NCI-H146 treated with DMSO at 0.1 percent for 48 hours (cell line): ENCODE measurements at regions not wholly inside any gene's neighbourhood (a gene's known extent, or its start where the extent isn't known, plus 50 kb on each side); places are given as distances from the start of the nearest gene placed in this dataset.
"Not testable (repeated sequence)": the region's sequence is repeated elsewhere in the genome, so short reads cannot be mapped to it uniquely, and the experiment has no call there.

Experiments used
- DNase-seq: peaks from one replicate; lab custom pipeline; 2025; ENCODE audit not compliant: unreplicated experiment; lab: John Stamatoyannopoulos, UW

DNA sequence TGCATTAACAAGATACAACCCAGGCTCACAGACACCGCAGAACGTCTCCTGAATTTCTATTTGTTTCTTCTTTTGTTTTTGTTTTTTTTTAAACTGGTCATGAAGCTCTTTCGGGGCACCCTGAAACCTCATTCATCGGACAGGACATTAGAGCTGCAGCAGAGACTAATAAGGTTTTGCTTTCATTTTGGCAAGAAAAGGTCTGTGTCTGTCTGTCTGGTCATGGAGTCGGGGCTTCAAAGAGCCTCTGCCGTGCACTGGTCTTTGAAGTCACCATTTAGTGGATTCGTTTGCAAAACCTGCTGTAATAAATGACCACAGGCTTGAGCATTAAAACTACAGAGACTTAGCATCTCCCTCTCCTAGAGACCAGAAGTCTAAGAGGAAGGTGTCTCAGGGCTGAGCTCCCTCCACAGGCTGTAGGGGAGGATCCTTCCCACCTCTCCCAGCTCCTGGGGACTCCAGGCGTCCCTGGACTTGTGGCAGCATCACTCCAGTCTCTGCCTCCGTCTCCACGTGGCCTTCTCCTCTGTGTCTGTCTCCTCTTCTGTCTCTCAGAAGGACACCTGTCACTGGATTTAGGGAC lies 247.5 kb downstream of the CRLF2 start:
- DNase-seq: no peak

- DNase-seq: no peak
Measured at GRCh38 chrX:960821-961220, 251.6 kb downstream of the CRLF2 start.

DNA sequence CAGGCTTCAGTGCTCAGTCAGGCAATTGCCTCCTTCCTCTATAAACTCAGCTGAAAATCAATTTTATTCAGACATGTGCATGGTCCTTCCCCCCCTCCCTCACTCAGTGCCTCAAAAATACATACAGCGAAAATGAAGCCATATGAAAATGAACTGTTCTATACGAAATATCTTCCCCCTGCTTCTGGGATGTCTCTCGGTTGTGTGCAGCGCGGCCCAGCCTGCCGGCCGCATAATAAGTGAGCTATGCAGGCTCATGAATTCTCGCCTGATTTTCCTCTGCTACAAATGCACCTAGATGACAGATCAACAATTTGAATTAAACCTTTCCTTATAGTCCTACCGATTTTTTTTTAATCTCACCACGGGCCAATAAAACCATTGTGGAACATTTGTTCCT lies 252.9 kb downstream of the CRLF2 start:
- DNase-seq: no peak

DNA sequence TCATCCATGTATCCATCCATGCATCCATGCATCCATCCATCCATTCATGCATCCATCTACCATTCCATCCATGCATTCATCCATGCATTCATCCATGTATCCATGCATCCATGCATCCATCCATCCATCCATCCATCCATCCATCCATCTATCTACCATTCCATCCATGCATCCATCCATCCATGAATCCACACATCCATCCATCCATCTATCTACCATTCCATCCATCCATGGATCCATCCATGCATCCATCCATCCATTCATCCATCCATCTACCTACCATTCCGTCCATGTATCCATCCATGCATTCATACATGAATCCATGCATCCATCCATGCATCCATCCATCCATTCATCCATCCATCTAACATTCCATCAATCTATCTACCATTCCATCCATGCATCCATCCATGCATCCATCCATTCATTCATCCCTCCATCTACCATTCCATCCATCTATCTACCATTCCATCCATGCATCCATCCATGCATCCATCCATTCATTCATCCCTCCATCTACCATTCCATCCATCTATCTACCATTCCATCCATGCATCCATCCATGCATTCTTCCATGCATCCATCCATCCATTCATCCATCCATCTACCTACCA lies 257.2 kb downstream of the CRLF2 start:
- not testable (repeated sequence) for DNase-seq

DNA sequence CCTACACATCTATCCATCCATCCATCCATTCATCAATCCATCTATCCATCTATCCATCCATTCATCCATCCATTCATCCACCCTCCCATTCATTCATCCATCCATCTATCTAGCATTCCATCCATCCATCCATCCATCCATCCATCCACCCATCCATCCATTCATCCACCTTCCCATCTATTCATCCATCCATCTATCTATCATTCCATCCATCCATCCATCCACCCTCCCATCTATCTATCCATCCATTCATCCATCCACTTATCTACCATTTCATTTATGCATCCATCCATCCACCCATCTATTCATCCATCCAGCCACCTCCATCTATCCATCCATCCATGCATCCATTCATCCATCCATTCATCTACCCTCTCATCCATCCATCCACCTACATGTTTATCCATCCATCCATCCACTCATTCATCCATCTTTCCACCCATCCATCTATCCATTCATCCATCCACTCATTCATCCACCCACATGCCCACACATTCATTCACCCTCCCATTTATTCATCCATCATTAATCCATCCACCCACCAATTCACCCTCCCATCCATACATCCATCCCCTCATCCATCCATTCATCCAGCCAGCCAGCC lies 258.5 kb downstream of the CRLF2 start:
- DNase-seq: no peak

GRCh38 chrX:952816-953215 lies 259.6 kb downstream of the CRLF2 start:
- DNase-seq: no peak

GRCh38 chrX:947262-947661 lies 265.2 kb downstream of the CRLF2 start:
- DNase-seq: not testable (repeated sequence)

DNA sequence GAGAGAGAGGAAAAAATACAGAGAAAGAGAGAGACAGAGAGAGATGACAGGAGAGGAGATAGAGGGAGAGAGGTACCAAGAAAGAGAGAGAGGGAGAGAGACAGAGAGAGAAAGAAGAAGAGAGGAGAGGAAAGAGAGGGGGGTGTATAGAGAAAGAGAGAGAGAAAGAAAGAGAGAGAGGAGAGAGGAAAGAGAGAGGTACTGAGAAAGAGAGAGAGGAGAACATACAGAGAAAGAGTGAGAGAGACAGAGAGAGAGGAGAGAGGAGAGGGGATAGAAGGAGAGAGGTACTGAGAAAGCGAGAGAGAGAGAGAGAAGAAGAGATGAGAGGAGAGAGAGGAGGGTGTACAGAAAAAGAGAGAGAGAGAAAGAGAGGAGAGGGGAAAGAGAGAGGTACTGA lies 269.4 kb downstream of the CRLF2 start:
- no peak for DNase-seq

DNA sequence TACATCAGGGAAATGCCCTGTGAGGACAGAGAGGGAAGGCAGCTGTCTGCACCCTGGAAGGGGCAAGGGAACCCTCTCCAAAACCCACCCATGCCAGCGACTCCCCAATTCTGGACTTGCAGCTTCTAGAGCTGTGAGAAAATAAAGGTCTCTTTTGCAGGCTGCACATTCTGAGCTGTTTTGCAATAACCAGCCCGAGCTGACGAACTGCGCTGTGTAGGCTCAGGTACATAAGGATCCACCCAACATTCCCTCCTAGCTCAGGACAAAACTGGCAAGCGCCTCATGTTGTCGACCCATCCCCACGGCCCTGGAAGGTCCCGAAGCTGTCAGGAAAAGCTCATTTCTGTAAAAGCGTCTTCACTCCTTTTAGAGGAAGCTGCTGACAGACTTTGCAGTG lies 271.8 kb downstream of the CRLF2 start:
- DNase-seq: no peak

DNA sequence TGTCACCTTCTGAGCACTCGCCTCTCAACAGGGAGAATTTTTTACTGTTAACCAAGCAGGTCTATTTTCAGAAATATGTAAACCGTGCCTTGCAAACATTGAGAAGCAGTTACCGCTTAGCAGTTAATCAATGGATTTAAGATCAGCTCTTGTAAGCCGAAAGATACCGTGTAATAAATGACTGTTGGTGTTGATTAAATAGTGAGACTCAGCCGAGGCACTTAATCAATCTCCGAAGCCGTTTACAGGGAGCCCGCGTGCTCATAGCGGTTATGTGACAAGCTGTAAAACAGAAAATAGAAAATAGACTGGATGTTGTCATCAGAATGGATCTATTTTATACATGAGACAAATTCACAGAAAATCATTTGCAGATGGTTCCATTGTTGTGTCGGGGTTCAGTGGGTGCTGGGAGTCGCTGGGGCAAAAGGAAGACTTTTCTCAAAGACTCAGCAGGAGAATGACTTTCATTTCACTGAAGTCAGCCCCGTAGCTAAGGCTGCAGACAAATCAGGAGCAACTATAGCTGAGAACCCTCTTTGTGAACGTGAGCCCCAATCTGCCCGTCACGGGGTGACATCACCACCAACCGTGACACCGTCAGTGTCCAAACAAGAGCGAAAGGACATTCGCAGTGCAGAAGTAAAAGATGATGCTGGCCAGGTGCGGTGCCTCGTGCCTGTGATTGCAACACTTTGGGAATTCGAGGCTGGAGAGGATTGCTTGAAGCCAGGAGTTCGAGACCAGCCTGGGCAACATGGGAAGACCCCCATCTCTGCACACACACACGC lies 275.3 kb downstream of the CRLF2 start:
- DNase-seq: no peak

GRCh38 chrX:933611-934010 lies 278.8 kb downstream of the CRLF2 start:
- DNase-seq: no peak

DNA sequence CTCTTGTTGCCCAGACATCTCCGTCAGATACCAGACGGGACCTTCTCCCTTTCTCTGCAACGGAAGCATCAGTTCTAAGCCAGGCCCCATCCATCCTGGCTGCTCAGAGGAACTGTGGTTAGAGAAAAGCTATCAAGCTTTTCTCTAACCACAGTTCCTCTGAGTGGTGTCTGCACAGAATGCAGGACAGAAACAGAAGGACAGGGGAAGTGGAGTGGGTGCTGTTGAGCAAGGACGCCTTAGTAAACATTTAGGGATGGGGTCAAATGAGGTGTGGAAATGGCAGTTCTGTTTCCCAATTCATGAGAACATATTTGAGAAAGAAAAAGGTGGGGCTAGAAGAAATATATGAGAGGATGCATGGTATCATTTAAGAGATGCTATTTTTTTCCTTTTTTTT lies 283.8 kb downstream of the CRLF2 start:
- DNase-seq: no peak

GRCh38 chrX:926991-927390 lies 285.5 kb downstream of the CRLF2 start:
- DNase-seq: no peak

- no peak for DNase-seq
Measured at GRCh38 chrX:926070-926469, 286.4 kb downstream of the CRLF2 start.

DNA sequence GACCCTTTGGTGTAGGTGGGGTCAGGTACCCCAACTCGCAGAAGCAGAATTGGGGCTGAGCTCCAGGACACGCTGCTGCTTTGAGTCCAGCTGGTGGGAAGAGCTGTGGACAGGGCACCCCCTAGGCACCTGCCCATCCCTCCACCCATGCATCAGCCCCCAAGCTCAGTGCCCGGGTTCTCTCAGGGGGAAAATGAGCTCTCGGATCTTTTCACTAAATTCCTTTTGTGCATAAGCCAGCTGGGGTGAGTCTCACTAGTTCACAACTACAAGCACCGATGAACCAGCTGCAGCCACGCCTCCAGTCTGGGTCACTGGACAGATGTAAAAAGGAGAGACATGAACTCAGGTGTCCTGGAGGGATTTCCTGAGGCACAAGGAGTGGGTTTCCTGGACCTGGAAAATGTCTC lies 286.8 kb downstream of the CRLF2 start:
- no peak for DNase-seq

DNA sequence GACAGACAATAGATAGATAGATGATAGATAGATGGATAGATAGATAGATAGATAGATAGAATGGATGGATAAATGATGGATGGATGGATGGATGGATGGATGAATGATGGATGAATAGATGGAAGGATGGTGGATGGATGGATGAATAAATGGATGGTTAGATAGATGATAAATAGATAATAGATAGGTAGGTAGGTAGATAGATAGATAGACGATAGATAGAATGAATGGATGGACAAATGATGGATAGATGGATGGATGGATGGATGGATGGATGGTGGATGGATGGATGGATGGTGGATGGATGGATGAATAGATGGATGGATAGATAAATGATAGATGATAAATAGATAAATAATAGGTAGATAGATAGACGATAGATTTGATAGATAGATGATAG lies 287.4 kb downstream of the CRLF2 start:
- no peak for DNase-seq

GRCh38 chrX:924017-924416 lies 288.4 kb downstream of the CRLF2 start:
- no peak for DNase-seq

GRCh38 chrX:920234-920799 lies 289.7 kb downstream of the SHOX start:
- DNase-seq: no peak

- DNase-seq: no peak
Measured at GRCh38 chrX:916230-916599, 285.6 kb downstream of the SHOX start.

- no peak for DNase-seq
Measured at GRCh38 chrX:915427-916229, 285.0 kb downstream of the SHOX start.

DNA sequence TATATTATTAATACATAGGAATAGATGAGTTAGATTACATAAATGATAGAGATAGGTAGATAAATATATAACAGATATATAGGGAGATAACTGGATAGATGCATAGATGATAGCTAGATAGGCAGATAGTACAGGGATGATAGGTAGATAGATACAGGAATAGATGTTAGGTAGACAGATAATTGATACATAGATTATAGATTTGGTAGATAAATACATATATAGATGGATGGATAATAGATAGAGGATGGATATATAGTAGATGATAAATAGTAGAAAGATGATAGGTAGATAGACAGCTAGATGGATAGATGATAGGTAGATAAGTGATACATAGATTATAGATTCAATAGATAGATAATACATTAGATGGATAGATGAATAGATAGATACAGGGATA lies 283.6 kb downstream of the SHOX start:
- DNase-seq: no peak
